ENCODE measurements at regions not wholly inside any gene's neighbourhood (a gene's known extent, or its start where the extent isn't known, plus 50 kb on each side); places are given as distances from the start of the nearest gene placed in this dataset.

- DNase-seq (ENCODE audit: low spot score) = no peak
- H3K27me3 Mint-ChIP-seq (ENCODE audit: insufficient read depth) = peaks cover 35% of the 10 kb centered on the region
- H3K4me1 Mint-ChIP-seq (ENCODE audit: low read depth) = no peaks in the 10 kb centered on the region
- intact Hi-C loops (cut with micrococcal nuclease) = no loop called here
- H3K9me3 Mint-ChIP-seq = no peaks in the 10 kb centered on the region
- H3K36me3 Mint-ChIP-seq (ENCODE audit: low read depth) = no peaks in the 10 kb centered on the region
- no peak overlapping the region for H3K4me3 Mint-ChIP-seq
- H3K27ac Mint-ChIP-seq = no peak overlapping the region
Observed at GRCh38 chr16:66267292-66268014, 99.0 kb upstream of the CDH5 start.

DNA sequence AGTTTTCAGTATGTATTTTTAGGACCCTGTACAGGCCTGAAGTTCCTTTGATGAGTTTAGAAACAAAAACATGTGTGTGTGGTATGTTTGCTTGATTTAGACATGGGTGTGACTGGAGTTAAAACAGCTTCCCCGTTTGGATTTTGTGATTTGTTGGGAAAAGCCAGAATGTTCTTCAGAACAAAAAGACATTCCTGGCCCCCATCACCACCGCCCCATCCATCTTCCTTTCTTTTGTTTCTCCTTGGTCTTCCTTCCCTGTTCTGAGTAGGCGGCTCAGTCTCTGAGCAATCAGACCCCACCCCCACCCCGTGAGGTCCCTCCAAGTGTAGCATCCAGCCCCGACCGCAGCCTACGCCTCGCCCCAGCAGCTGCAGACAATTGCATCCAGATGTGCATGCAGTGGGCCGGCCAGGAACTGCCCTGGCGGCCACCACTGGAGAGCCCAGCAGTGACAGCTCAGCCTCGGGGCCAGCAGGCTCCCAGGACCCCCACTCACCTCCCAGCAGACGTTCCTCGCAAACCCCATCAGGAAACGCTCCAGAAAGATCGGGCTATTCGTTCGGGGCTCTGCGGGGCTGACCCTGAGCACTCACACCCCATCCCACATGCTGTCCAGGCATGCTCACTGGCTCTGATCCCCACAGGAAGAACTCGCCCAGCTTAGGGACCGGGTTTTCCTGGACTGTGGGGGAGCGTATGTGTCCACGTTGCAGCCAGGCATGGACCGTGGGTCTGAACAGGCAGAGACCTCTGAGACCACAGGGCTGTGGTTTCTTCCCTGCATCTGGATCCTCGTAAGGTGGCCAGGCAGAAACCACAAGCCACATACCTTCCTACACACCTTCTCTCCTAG lies 99.8 kb upstream of the CDH5 start:
- Mint-ChIP-seq H3K4me3 (no peak overlapping the region), H3K36me3 (ENCODE audit: low read depth) (no peaks in the 10 kb centered on the region), H3K27me3 (ENCODE audit: insufficient read depth) (peaks cover 35% of the 10 kb centered on the region), H3K27ac (no peak overlapping the region), H3K9me3 (no peaks in the 10 kb centered on the region), H3K4me1 (ENCODE audit: low read depth) (no peaks in the 10 kb centered on the region)
- no peak for DNase-seq (ENCODE audit: low spot score)
- intact Hi-C loops (cut with micrococcal nuclease) = no loop called here

DNA sequence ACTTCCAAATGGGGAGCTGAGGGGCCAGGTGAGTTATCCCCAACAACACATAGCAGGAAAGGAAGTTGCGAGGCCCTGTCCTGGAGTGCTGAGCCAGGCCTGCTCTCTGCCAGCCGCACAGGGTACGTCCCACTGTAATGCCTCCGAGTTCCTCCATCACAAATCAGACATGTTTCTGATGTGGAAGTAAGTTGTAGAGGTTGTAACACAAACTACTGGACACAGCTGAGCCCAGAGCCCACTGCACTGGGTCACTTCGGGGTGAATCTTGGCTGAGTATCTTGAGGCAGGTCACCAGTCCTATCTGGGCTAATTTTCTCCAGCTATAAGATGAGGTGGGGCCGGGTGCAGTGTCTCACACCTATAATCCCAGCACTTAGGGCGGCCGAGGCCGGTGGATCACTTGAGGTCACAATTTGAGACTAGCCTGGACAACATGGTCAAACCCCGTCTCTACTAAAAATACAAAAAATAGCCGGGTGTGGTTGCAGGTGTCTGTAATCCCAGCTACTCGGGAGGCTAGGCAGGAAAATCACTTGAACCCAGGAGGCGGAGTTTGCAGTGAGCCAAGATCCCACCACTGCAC lies 100.8 kb upstream of the CDH5 start:
- Mint-ChIP-seq H3K4me3 (no peak overlapping the region), H3K27ac (no peak overlapping the region), H3K27me3 (ENCODE audit: insufficient read depth) (peaks cover 29% of the 10 kb centered on the region), H3K4me1 (ENCODE audit: low read depth) (no peaks in the 10 kb centered on the region), H3K36me3 (ENCODE audit: low read depth) (no peaks in the 10 kb centered on the region), H3K9me3 (no peaks in the 10 kb centered on the region)
- intact Hi-C loops (cut with micrococcal nuclease) = no loop called here
- no peak for DNase-seq (ENCODE audit: low spot score)

DNA sequence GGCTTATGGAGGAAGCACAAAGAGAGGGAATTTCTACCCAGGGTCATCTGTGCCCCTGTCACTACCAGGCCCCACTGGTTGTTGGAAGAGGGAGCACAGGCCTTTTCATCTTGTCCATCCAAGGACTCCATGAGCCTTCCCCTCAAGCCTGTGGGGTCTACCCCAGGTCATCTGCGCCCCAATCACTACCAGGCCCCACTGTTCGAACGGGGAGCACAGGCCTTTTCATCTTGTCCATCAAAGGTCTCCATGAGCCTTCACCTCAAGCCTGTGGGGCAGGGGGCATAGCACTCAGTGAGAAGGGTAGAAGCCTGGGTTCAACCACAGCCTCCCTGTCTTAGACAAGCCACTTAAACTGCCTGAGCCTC lies 101.5 kb upstream of the CDH5 start:
- Mint-ChIP-seq H3K4me1 (ENCODE audit: low read depth) (no peaks in the 10 kb centered on the region), H3K27ac (no peak overlapping the region), H3K9me3 (no peaks in the 10 kb centered on the region), H3K27me3 (ENCODE audit: insufficient read depth) (peaks cover 26% of the 10 kb centered on the region), H3K4me3 (no peak overlapping the region), H3K36me3 (ENCODE audit: low read depth) (no peaks in the 10 kb centered on the region)
- intact Hi-C loops (cut with micrococcal nuclease) = no loop called here
- DNase-seq (ENCODE audit: low spot score) = no peak

GRCh38 chr16:66264311-66265047 lies 102.0 kb upstream of the CDH5 start:
- DNase-seq (ENCODE audit: low spot score) = no peak
- H3K9me3 Mint-ChIP-seq = no peaks in the 10 kb centered on the region
- H3K27me3 Mint-ChIP-seq (ENCODE audit: insufficient read depth) = peaks cover 26% of the 10 kb centered on the region
- no peak overlapping the region for H3K4me3 Mint-ChIP-seq
- no peak overlapping the region for H3K27ac Mint-ChIP-seq
- intact Hi-C loops (cut with micrococcal nuclease) = no loop called here
- no peaks in the 10 kb centered on the region for H3K36me3 Mint-ChIP-seq (ENCODE audit: low read depth)
- no peaks in the 10 kb centered on the region for H3K4me1 Mint-ChIP-seq (ENCODE audit: low read depth)

- Mint-ChIP-seq H3K27me3 (ENCODE audit: insufficient read depth) (peaks cover 22% of the 10 kb centered on the region), H3K36me3 (ENCODE audit: low read depth) (no peaks in the 10 kb centered on the region), H3K27ac (no peak overlapping the region), H3K4me3 (no peak overlapping the region), H3K4me1 (ENCODE audit: low read depth) (no peaks in the 10 kb centered on the region), H3K9me3 (no peaks in the 10 kb centered on the region)
- DNase-seq (ENCODE audit: low spot score) = no peak
- intact Hi-C loops (cut with micrococcal nuclease) = no loop called here
Observed at GRCh38 chr16:66263973-66264310, 102.5 kb upstream of the CDH5 start.

- Mint-ChIP-seq H3K27me3 (ENCODE audit: insufficient read depth) (peaks cover 21% of the 10 kb centered on the region), H3K9me3 (no peaks in the 10 kb centered on the region), H3K4me3 (no peak overlapping the region), H3K36me3 (ENCODE audit: low read depth) (no peaks in the 10 kb centered on the region), H3K27ac (no peak overlapping the region), H3K4me1 (ENCODE audit: low read depth) (no peaks in the 10 kb centered on the region)
- no peak for DNase-seq (ENCODE audit: low spot score)
- intact Hi-C loops (cut with micrococcal nuclease) = no loop called here
Observed at GRCh38 chr16:66263168-66263972, 103.1 kb upstream of the CDH5 start.

- H3K4me1 Mint-ChIP-seq (ENCODE audit: low read depth) = no peaks in the 10 kb centered on the region
- peaks cover 12% of the 10 kb centered on the region for H3K27me3 Mint-ChIP-seq (ENCODE audit: insufficient read depth)
- H3K4me3 Mint-ChIP-seq = no peak overlapping the region
- no peak overlapping the region for H3K27ac Mint-ChIP-seq
- DNase-seq (ENCODE audit: low spot score) = no peak
- no peaks in the 10 kb centered on the region for H3K9me3 Mint-ChIP-seq
- no peaks in the 10 kb centered on the region for H3K36me3 Mint-ChIP-seq (ENCODE audit: low read depth)
- intact Hi-C loops (cut with micrococcal nuclease) = no loop called here
Observed at GRCh38 chr16:66262253-66263167, 104.0 kb upstream of the CDH5 start.

DNA sequence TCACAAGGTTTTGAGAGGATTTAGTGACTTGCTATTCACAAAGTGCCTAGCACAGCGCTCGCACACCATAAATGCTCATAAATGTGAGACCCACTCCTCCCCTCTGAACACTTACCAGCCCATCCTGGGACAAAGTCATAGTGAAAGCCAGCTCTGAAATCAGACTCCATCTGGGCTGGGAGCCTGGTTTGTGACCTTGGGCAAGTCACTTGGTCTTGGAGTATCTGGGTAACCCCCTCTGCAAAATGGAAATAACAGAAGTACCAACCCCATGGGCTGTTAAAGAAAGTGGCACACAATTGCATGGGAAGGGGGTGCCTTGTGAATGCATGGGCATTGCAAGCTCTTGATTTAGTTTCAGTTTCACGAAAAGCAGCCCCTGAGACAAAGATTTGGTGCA lies 104.7 kb upstream of the CDH5 start:
- Mint-ChIP-seq H3K27me3 (ENCODE audit: insufficient read depth) (peaks cover 11% of the 10 kb centered on the region), H3K4me1 (ENCODE audit: low read depth) (no peaks in the 10 kb centered on the region), H3K4me3 (no peak overlapping the region), H3K9me3 (no peaks in the 10 kb centered on the region), H3K36me3 (ENCODE audit: low read depth) (no peaks in the 10 kb centered on the region), H3K27ac (no peak overlapping the region)
- DNase-seq (ENCODE audit: low spot score) = no peak
- intact Hi-C loops (cut with micrococcal nuclease) = no loop called here

GRCh38 chr16:66260522-66261254 lies 105.8 kb upstream of the CDH5 start:
- DNase-seq (ENCODE audit: low spot score) = no peak
- H3K27ac Mint-ChIP-seq = no peak overlapping the region

More at GRCh38 chr16:66260522-66261254, 105.8 kb upstream of the CDH5 start:
- peaks cover 1% of the 10 kb centered on the region for H3K27me3 Mint-ChIP-seq (ENCODE audit: insufficient read depth)
- H3K36me3 Mint-ChIP-seq (ENCODE audit: low read depth) = no peaks in the 10 kb centered on the region
- H3K4me3 Mint-ChIP-seq = no peak overlapping the region
- H3K9me3 Mint-ChIP-seq = no peaks in the 10 kb centered on the region
- intact Hi-C loops (cut with micrococcal nuclease) = no loop called here
- H3K4me1 Mint-ChIP-seq (ENCODE audit: low read depth) = no peaks in the 10 kb centered on the region
